ENCODE measurements at regions not wholly inside any gene's neighbourhood (a gene's known extent, or its start where the extent isn't known, plus 50 kb on each side); places are given as distances from the start of the nearest gene placed in this dataset.

DNA sequence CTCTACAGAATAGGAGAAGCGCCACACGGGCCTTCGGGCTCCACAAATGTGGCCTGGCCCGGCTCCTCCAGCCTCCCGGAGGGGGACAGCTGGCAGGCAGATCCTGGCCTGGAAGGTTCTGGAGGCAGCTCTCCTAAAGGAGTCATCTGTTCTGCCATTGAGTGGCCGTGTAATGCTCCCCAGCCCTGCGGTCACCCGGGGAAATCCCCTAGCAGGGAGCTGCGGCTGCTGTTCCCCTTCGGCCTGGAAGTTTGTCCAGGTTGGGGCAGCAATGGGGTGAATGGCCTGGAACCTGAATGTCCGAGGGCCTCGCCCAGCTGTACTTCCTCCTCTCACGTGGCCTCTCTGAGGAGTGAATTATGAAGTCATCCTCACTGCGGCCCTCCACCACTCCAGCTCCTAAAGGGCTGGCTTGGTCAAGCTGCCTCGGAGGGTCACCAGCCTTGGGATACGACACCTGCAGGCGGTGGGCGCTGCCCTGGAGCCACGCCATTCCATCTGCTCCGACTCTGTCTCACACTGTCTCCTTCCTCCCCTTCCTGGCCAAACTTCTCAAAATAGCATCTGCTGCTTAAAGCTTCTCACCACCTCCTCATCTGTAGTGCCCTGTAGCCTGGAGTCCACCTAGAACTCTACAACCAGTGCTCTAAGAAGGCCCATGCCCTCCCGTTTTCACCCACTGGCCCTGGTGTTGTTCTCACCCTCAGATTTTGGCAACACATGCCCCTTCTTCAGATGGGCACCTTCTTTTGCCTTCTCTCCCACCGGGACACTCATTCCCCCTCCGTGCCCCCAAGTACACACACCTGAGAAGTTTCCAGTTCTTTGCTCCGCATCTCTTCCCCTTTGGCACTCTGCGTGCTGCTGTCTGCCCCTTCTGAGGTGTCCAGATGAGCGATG lies 54.4 kb upstream of the TMPRSS2 start:
- peaks cover 5% of the 10 kb centered on the region for H3K4me1 Mint-ChIP-seq (ENCODE audit: low read depth)
- H3K4me3 Mint-ChIP-seq (ENCODE audit: unreplicated experiment) = no peak overlapping the region
- H3K9me3 Mint-ChIP-seq (ENCODE audit: low read depth) = no peaks in the 10 kb centered on the region
- H3K27ac Mint-ChIP-seq (ENCODE audit: unreplicated experiment) = no peak overlapping the region
- H3K36me3 Mint-ChIP-seq (ENCODE audit: low read depth) = no peaks in the 10 kb centered on the region
- TF ChIP-seq, protein P1, sequence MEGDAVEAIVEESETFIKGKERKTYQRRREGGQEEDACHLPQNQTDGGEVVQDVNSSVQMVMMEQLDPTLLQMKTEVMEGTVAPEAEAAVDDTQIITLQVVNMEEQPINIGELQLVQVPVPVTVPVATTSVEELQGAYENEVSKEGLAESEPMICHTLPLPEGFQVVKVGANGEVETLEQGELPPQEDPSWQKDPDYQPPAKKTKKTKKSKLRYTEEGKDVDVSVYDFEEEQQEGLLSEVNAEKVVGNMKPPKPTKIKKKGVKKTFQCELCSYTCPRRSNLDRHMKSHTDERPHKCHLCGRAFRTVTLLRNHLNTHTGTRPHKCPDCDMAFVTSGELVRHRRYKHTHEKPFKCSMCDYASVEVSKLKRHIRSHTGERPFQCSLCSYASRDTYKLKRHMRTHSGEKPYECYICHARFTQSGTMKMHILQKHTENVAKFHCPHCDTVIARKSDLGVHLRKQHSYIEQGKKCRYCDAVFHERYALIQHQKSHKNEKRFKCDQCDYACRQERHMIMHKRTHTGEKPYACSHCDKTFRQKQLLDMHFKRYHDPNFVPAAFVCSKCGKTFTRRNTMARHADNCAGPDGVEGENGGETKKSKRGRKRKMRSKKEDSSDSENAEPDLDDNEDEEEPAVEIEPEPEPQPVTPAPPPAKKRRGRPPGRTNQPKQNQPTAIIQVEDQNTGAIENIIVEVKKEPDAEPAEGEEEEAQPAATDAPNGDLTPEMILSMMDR (IDR thresholded peaks at IDR 0.05) = no peak
- H3K27me3 Mint-ChIP-seq (ENCODE audit: low read depth) = peaks cover 23% of the 10 kb centered on the region
- DNase-seq (ENCODE audit: low spot score) = no peak

DNA sequence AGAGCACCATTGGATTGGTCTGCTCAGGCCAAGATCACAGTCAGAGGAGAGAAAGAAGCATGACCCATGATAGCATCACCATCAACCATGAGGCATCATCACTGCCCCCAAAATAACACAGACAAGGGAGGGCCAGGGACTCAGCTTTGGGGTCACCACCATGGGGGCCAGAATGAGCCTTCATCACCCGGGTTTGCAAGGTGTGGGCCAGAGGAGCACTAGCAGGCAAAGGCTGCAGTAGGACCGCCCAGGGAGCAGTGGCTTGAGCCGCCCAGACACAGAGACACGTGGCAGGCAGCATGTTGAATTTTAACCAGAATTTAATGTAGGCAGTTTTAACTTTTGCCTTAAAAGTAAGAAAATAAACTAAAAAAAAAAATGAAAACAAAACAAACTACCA lies 53.7 kb upstream of the TMPRSS2 start:
- TF ChIP-seq, protein P1 (IDR thresholded peaks at IDR 0.05) = no peak
- Mint-ChIP-seq H3K4me1 (ENCODE audit: low read depth) (peaks cover 5% of the 10 kb centered on the region), H3K27ac (ENCODE audit: unreplicated experiment) (no peak overlapping the region), H3K4me3 (ENCODE audit: unreplicated experiment) (no peak overlapping the region), H3K36me3 (ENCODE audit: low read depth) (no peaks in the 10 kb centered on the region), H3K27me3 (ENCODE audit: low read depth) (peaks cover 27% of the 10 kb centered on the region), H3K9me3 (ENCODE audit: low read depth) (no peaks in the 10 kb centered on the region)
- no peak for DNase-seq (ENCODE audit: low spot score)

DNA sequence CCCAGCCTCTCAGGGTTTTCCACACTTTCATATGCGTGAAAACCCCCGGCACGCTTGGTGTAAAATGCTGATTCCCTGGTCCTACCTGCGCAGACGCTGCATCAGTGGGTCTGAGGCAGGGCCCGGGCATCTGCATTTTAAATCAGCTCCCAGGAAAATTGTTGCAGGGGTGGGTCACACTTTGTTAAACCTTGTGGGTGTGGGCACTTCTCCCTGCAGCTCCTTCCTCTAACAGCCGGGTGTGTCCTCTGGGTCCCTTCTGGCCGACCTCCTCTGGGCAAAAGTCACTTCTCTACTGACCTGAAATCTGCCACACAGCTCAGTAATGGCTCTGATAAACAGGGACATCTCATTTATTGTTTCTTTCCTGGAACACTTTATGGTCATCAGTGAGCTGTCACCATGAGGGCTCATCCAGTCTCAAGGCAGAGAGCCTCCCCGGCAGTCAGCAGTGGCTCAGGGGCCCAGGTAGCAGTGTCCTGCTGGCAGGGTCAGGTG lies 52.8 kb upstream of the TMPRSS2 start:
- Mint-ChIP-seq H3K9me3 (ENCODE audit: low read depth) (no peaks in the 10 kb centered on the region), H3K27ac (ENCODE audit: unreplicated experiment) (no peak overlapping the region), H3K27me3 (ENCODE audit: low read depth) (peaks cover 31% of the 10 kb centered on the region), H3K4me3 (ENCODE audit: unreplicated experiment) (no peak overlapping the region), H3K36me3 (ENCODE audit: low read depth) (no peaks in the 10 kb centered on the region), H3K4me1 (ENCODE audit: low read depth) (peaks cover 5% of the 10 kb centered on the region)
- no peak for DNase-seq (ENCODE audit: low spot score)
- TF ChIP-seq, protein P1 (IDR thresholded peaks at IDR 0.05) = no peak

DNA sequence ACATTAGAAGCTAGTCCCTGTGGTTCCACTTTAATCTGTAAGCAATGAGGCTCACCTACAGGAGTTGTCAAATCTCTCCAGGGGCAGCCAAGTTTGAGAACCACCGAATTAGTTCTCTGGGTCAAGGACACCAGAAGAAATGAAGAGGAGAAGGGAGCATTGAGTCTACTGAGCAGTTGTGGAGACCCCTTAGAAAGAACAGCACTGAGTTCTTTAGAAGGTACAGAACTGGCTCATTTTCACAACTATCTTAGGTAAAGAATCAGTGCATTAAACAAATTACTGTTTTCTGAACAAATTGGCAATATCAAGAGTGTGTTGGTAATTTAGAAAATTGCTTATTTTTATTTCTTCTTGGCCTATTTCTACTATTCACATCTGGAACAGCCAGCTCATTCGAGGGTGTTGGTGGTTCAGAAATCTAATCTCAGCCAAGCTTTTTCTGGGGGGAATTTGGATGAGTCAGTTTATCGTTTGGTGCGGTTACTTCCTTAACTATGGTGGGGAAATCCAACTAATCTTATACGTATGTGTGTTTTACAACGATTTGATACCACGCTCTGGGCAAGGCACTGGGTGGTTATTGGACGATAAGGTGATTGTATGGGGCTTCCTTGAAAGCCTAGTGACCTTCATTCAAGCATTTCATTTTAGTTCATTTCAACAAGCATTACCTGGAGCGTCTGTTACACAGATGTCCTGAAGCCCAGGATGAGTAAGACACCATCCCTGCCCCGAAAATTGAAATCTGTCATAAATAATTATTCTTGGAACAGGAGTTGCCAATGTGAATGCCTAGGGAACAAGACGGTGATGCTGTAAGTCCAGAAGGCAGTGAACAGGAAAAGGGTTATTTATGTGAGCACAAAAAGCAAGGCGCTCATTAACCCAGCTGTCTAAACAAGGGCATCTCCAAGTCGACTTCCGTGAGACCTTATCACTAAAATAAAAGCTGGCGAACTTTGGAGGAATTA lies 52.0 kb upstream of the TMPRSS2 start:
- H3K4me3 Mint-ChIP-seq (ENCODE audit: unreplicated experiment) = no peak overlapping the region
- no peak for DNase-seq (ENCODE audit: low spot score)
- no peaks in the 10 kb centered on the region for H3K36me3 Mint-ChIP-seq (ENCODE audit: low read depth)
- H3K27me3 Mint-ChIP-seq (ENCODE audit: low read depth) = peaks cover 29% of the 10 kb centered on the region
- no peaks in the 10 kb centered on the region for H3K9me3 Mint-ChIP-seq (ENCODE audit: low read depth)
- H3K4me1 Mint-ChIP-seq (ENCODE audit: low read depth) = peaks cover 2% of the 10 kb centered on the region
- TF ChIP-seq, protein P1 (IDR thresholded peaks at IDR 0.05) = no peak
- H3K27ac Mint-ChIP-seq (ENCODE audit: unreplicated experiment) = no peak overlapping the region

DNA sequence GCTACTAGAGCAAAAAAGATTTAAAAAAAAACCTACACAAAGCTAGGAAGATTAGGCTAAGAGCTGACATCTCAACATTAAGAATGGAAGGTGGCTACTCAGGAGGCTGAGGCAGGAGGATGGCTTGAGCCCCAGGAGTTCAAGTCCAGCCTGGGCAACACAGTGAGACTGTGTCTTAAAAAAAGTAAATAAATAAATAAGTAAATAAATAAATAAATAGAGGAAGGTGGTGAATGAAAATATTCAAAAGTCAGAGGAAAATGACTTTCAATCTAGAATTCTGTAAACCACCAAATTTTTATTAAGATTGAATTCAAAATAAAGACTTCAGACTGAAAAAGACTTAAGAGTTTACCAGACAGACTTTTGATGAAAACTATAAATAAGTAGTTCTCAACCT lies 50.9 kb upstream of the TMPRSS2 start:
- TF ChIP-seq, protein P1 (IDR thresholded peaks at IDR 0.05) = no peak
- Mint-ChIP-seq H3K27me3 (ENCODE audit: low read depth) (peaks cover 29% of the 10 kb centered on the region), H3K36me3 (ENCODE audit: low read depth) (no peaks in the 10 kb centered on the region)

More for the DNA sequence above, 50.9 kb upstream of the TMPRSS2 start:
- DNase-seq (ENCODE audit: low spot score) = no peak
- H3K4me1 Mint-ChIP-seq (ENCODE audit: low read depth) = no peaks in the 10 kb centered on the region
- H3K4me3 Mint-ChIP-seq (ENCODE audit: unreplicated experiment) = no peak overlapping the region
- H3K27ac Mint-ChIP-seq (ENCODE audit: unreplicated experiment) = no peak overlapping the region
- H3K9me3 Mint-ChIP-seq (ENCODE audit: low read depth) = no peaks in the 10 kb centered on the region
